Lower lobe of right lung (tissue), 2 donors: ENCODE measurements at regions not wholly inside any gene's neighbourhood (a gene's known extent, or its start where the extent isn't known, plus 50 kb on each side); places are given as distances from the start of the nearest gene placed in this dataset.

ENCODE experiments used
- ATAC-seq, 2 donors: fragments of 200-7000 bp; cut with Tn5 transposase; one replicate each; pipeline ENCODE4 v1.9.1; 2020 to 2022; ENCODE audit warnings: mild to moderate bottlenecking in 2 of 2, moderate library complexity in 2 of 2
- DNase-seq: peaks from one replicate; pipeline ENCODE4 v3.0.0-alpha.2; 2020
- H3K27ac ChIP-seq: fragments of 200-600 bp; one replicate; pipeline ENCODE4 v1.8.0; 2022
- H3K27me3 ChIP-seq: fragments of 200-600 bp; one replicate; pipeline ENCODE4 v1.8.0; 2022; ENCODE audit warnings: low read depth
- H3K36me3 ChIP-seq: fragments of 200-600 bp; one replicate; pipeline ENCODE4 v1.8.0; 2022; ENCODE audit warnings: mild to moderate bottlenecking
- H3K4me1 ChIP-seq: fragments of 200-600 bp; one replicate; pipeline ENCODE4 v1.8.0; 2022
- H3K4me3 ChIP-seq: fragments of 200-600 bp; one replicate; pipeline ENCODE4 v1.8.0; 2022; ENCODE audit warnings: mild to moderate bottlenecking
- H3K9me3 ChIP-seq: fragments of 200-600 bp; one replicate; pipeline ENCODE4 v1.8.0; 2022
- intact Hi-C: fragments of 100-400 bp; cut with DNase I; formaldehyde crosslinking; loops from one replicate; pipeline ENCODE4 v1.11.0; 2022
- TF ChIP-seq, protein P1 (sequence below): fragments of 200-600 bp; IDR thresholded peaks from one replicate; pipeline ENCODE4 v1.8.0; 2022; ENCODE audit warnings: antibody characterized with exemption, mild to moderate bottlenecking
- donor health status: DM: no; HTN: yes; CAD: no; lungs with severe emphysema.

GRCh38 chr6:62392291-62392690 is 106.3 kb upstream of the KHDRBS2 start:
- ATAC-seq (no peak), DNase-seq (no peak)
- TF ChIP-seq, protein P1, sequence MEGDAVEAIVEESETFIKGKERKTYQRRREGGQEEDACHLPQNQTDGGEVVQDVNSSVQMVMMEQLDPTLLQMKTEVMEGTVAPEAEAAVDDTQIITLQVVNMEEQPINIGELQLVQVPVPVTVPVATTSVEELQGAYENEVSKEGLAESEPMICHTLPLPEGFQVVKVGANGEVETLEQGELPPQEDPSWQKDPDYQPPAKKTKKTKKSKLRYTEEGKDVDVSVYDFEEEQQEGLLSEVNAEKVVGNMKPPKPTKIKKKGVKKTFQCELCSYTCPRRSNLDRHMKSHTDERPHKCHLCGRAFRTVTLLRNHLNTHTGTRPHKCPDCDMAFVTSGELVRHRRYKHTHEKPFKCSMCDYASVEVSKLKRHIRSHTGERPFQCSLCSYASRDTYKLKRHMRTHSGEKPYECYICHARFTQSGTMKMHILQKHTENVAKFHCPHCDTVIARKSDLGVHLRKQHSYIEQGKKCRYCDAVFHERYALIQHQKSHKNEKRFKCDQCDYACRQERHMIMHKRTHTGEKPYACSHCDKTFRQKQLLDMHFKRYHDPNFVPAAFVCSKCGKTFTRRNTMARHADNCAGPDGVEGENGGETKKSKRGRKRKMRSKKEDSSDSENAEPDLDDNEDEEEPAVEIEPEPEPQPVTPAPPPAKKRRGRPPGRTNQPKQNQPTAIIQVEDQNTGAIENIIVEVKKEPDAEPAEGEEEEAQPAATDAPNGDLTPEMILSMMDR = no peak
- H3K27ac ChIP-seq = no peak overlapping the region
- no peaks in the 10 kb centered on the region for H3K9me3 ChIP-seq
- no peaks in the 10 kb centered on the region for H3K4me1 ChIP-seq
- H3K36me3 ChIP-seq = no peaks in the 10 kb centered on the region
- H3K4me3 ChIP-seq = no peak overlapping the region
- intact Hi-C loops = no loop called here
- H3K27me3 ChIP-seq = no peaks in the 10 kb centered on the region

DNA sequence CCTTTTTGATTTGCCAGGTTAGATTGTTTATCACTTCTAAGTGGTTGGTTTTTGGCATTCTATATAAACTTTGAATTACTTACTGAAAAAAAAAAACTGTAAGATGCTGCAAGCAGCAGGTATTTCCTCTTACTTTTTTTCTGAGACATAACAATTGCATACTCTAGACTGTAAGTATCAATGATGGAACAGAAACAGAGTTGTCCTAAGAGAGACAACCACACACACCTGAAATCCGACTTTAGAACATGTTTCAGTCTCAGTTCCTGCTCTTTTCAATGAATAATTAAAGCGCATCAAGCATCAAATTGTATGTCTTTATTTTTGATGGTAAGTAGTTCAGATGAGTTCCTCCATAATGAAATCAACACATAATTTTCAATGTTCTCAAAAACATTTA is 105.3 kb upstream of the KHDRBS2 start:
- no peak for DNase-seq
- Histone ChIP-seq H3K27me3 (no peaks in the 10 kb centered on the region), H3K27ac (no peak overlapping the region), H3K4me1 (no peaks in the 10 kb centered on the region), H3K9me3 (no peaks in the 10 kb centered on the region), H3K4me3 (no peak overlapping the region), H3K36me3 (no peaks in the 10 kb centered on the region)
- ATAC-seq = no peak
- TF ChIP-seq, protein P1 = no peak
- intact Hi-C loops = no loop called here

DNA sequence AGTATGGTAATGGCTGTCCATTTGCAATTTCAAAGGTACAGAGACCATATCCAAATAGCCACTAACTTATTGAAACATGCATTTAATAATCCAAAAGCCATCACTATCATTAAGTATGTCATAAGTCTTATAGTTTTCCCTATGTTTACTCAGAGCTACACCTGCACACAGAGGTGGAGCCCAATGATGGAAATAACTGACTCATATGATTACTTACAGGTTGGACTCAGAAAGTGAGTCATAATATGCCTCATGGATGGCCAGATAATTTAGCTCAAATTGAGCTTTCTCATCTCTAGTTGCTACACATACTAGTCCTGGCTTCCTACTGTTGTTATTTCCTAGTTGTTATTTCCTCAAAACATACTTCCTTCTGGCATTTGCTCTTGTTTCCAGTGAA is 104.4 kb upstream of the KHDRBS2 start:
- DNase-seq = no peak
- no peaks in the 10 kb centered on the region for H3K4me1 ChIP-seq
- H3K4me3 ChIP-seq = no peak overlapping the region
- TF ChIP-seq, protein P1 = no peak
- H3K27me3 ChIP-seq = no peaks in the 10 kb centered on the region
- H3K36me3 ChIP-seq = no peaks in the 10 kb centered on the region
- no peak for ATAC-seq
- intact Hi-C loops = no loop called here
- no peak overlapping the region for H3K27ac ChIP-seq
- H3K9me3 ChIP-seq = no peaks in the 10 kb centered on the region

DNA sequence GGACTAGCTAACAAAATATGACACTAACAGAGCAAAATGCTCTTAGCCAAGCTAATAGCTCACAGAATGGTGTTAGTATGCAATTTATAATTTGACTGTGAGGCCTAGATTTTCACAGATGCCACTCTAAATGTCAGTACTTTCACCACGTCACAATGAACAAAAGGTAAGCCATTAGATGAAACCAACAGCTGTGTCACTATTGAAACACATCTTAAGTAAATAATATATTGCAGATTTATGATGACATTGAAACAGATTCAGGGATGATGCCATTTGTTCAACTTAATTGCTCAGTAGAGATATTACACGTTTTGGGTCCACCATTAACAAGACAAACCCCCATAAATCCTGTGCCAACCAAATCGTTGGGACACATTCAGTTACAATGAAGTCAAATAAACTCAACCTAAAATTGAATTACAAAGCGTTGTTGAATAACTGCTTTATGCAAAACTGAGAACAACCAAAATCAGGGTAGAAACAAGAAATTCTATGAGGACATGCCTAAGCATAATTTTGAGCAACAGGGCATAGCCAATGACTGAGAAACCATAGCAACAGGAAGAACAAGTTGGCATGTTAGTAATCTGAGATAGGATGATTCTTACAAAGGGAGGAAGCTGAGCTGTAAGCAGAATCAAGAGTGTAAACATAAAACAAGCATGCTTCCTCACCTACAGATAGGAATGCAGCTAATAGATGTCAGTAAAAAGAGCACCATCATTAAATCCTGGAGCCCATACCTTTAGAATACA is 85.6 kb upstream of the KHDRBS2 start:
- H3K27me3 ChIP-seq = no peaks in the 10 kb centered on the region
- no peak for DNase-seq
- TF ChIP-seq, protein P1 = no peak

GRCh38 chr6:62367601-62368000 is 81.6 kb upstream of the KHDRBS2 start:
- ATAC-seq (peak in 1 of 2 donors; percentile 43), DNase-seq (no peak)
- intact Hi-C loops = no loop called here
- TF ChIP-seq, protein P1 = no peak
- Histone ChIP-seq H3K4me1 (no peaks in the 10 kb centered on the region), H3K27me3 (no peaks in the 10 kb centered on the region), H3K9me3 (no peaks in the 10 kb centered on the region), H3K27ac (no peak overlapping the region), H3K36me3 (no peaks in the 10 kb centered on the region), H3K4me3 (no peak overlapping the region)

More for the DNA sequence above, 85.6 kb upstream of the KHDRBS2 start:
- no peak overlapping the region for H3K27ac ChIP-seq
- ATAC-seq = no peak
- no peak overlapping the region for H3K4me3 ChIP-seq
- H3K4me1 ChIP-seq = no peaks in the 10 kb centered on the region
- no peaks in the 10 kb centered on the region for H3K9me3 ChIP-seq
- intact Hi-C loops = no loop called here
- H3K36me3 ChIP-seq = no peaks in the 10 kb centered on the region
